ENCODE measurements at regions not wholly inside any gene's neighbourhood (a gene's known extent, or its start where the extent isn't known, plus 50 kb on each side); places are given as distances from the start of the nearest gene placed in this dataset.
"Not testable (repeated sequence)": the region's sequence is repeated elsewhere in the genome, so short reads cannot be mapped to it uniquely, and the experiment has no call there.

- DNase-seq = no peak
Measured at GRCh38 chr14:87409393-87409792, 583.6 kb downstream of the GALC start.

- DNase-seq = no peak
Measured at GRCh38 chr14:87407344-87407743, 585.6 kb downstream of the GALC start.

GRCh38 chr14:87405563-87405962, 587.4 kb downstream of the GALC start:
- no peak for DNase-seq

GRCh38 chr14:87397499-87397898, 595.5 kb downstream of the GALC start:
- no peak for DNase-seq

GRCh38 chr14:87391066-87391465, 601.9 kb downstream of the GALC start:
- DNase-seq = no peak

- DNase-seq = no peak
Measured at GRCh38 chr14:87388946-87389345, 604.0 kb downstream of the GALC start.

- no peak for DNase-seq
Measured at GRCh38 chr14:87387806-87388205, 605.2 kb downstream of the GALC start.

GRCh38 chr14:87386524-87386923, 606.5 kb downstream of the GALC start:
- no peak for DNase-seq

GRCh38 chr14:87380054-87380453, 612.9 kb downstream of the GALC start:
- no peak for DNase-seq

- no peak for DNase-seq
Measured at GRCh38 chr14:87368751-87369150, 624.2 kb downstream of the GALC start.

- not testable (repeated sequence) for DNase-seq
Measured at GRCh38 chr14:87360246-87360645, 632.7 kb downstream of the GALC start.

- no peak for DNase-seq
Measured at GRCh38 chr14:87351007-87351406, 642.0 kb downstream of the GALC start.

- no peak for DNase-seq
Measured at GRCh38 chr14:87349921-87350320, 643.1 kb downstream of the GALC start.

- DNase-seq = no peak
Measured at GRCh38 chr14:87343652-87344051, 649.3 kb downstream of the GALC start.

- no peak for DNase-seq
Measured at GRCh38 chr14:87334997-87335685, 657.8 kb downstream of the GALC start.

- no peak for DNase-seq
Measured at GRCh38 chr14:87331991-87332390, 661.0 kb downstream of the GALC start.

- no peak for DNase-seq
Measured at GRCh38 chr14:87325741-87326140, 667.2 kb downstream of the GALC start.

GRCh38 chr14:87323191-87323590, 669.8 kb downstream of the GALC start:
- DNase-seq = no peak

- DNase-seq = no peak
Measured at GRCh38 chr14:87321548-87321947, 671.4 kb downstream of the GALC start.

GRCh38 chr14:87312894-87313205, 680.1 kb downstream of the GALC start:
- DNase-seq = no peak

GRCh38 chr14:87312169-87312893, 680.7 kb downstream of the GALC start:
- no peak for DNase-seq

GRCh38 chr14:87309557-87309956, 683.4 kb downstream of the GALC start:
- DNase-seq = no peak

- DNase-seq = no peak
Measured at GRCh38 chr14:87306409-87307168, 686.4 kb downstream of the GALC start.

- DNase-seq = no peak
Measured at GRCh38 chr14:87305345-87305744, 687.6 kb downstream of the GALC start.
